DMS79 treated with DMSO at 0.1 percent for 48 hours (cell line): ENCODE measurements at regions not wholly inside any gene's neighbourhood (a gene's known extent, or its start where the extent isn't known, plus 50 kb on each side); places are given as distances from the start of the nearest gene placed in this dataset.
"Not testable (repeated sequence)": the region's sequence is repeated elsewhere in the genome, so short reads cannot be mapped to it uniquely, and the experiment has no call there.

Source experiments
- DNase-seq: peaks from one replicate; lab custom pipeline; 2025; lab: John Stamatoyannopoulos, UW

GRCh38 chr4:159655547-159655946 is 552.7 kb downstream of the RAPGEF2 start:
- no peak for DNase-seq

- no peak for DNase-seq
Observed at GRCh38 chr4:159669094-159669493, 566.2 kb downstream of the RAPGEF2 start.

GRCh38 chr4:159673221-159673620 is 570.3 kb downstream of the RAPGEF2 start:
- no peak for DNase-seq

GRCh38 chr4:159674241-159674640 is 571.4 kb downstream of the RAPGEF2 start:
- no peak for DNase-seq

GRCh38 chr4:159677521-159677920 is 574.6 kb downstream of the RAPGEF2 start:
- no peak for DNase-seq

GRCh38 chr4:159682996-159683395 is 580.1 kb downstream of the RAPGEF2 start:
- no peak for DNase-seq

- no peak for DNase-seq
Observed at GRCh38 chr4:159684061-159684460, 581.2 kb downstream of the RAPGEF2 start.

GRCh38 chr4:159685340-159686092 is 582.6 kb downstream of the RAPGEF2 start:
- DNase-seq: no peak

- no peak for DNase-seq
Observed at GRCh38 chr4:159689526-159689925, 586.6 kb downstream of the RAPGEF2 start.

GRCh38 chr4:159697322-159698283 is 594.7 kb downstream of the RAPGEF2 start:
- no peak for DNase-seq

- DNase-seq: no peak
Observed at GRCh38 chr4:159698336-159698735, 595.5 kb downstream of the RAPGEF2 start.

- no peak for DNase-seq
Observed at GRCh38 chr4:159702200-159702599, 599.3 kb downstream of the RAPGEF2 start.

GRCh38 chr4:159705334-159705733 is 602.5 kb downstream of the RAPGEF2 start:
- no peak for DNase-seq

GRCh38 chr4:159706704-159707103 is 603.8 kb downstream of the RAPGEF2 start:
- no peak for DNase-seq

- DNase-seq: not testable (repeated sequence)
Observed at GRCh38 chr4:159715180-159715579, 612.3 kb downstream of the RAPGEF2 start.

GRCh38 chr4:159719531-159719930 is 616.7 kb downstream of the RAPGEF2 start:
- no peak for DNase-seq

- no peak for DNase-seq
Observed at GRCh38 chr4:159722052-159722451, 619.2 kb downstream of the RAPGEF2 start.

GRCh38 chr4:159722918-159723317 is 620.0 kb downstream of the RAPGEF2 start:
- no peak for DNase-seq

- DNase-seq: no peak
Observed at GRCh38 chr4:159723341-159724048, 620.6 kb downstream of the RAPGEF2 start.

- no peak for DNase-seq
Observed at GRCh38 chr4:159725571-159725970, 622.7 kb downstream of the RAPGEF2 start.

GRCh38 chr4:159735281-159736207 is 632.7 kb downstream of the RAPGEF2 start:
- no peak for DNase-seq
